NCI-H82 (cell line): ENCODE measurements at regions not wholly inside any gene's neighbourhood (a gene's known extent, or its start where the extent isn't known, plus 50 kb on each side); places are given as distances from the start of the nearest gene placed in this dataset.
A peak's percentile ranks its signal among the peaks of the same experiment; 100 is the strongest.
"Not testable (repeated sequence)": the region's sequence is repeated elsewhere in the genome, so short reads cannot be mapped to it uniquely, and the experiment has no call there.

Source experiments
- DNase-seq: peaks from one replicate; lab custom pipeline; 2025; lab: John Stamatoyannopoulos, UW

DNA sequence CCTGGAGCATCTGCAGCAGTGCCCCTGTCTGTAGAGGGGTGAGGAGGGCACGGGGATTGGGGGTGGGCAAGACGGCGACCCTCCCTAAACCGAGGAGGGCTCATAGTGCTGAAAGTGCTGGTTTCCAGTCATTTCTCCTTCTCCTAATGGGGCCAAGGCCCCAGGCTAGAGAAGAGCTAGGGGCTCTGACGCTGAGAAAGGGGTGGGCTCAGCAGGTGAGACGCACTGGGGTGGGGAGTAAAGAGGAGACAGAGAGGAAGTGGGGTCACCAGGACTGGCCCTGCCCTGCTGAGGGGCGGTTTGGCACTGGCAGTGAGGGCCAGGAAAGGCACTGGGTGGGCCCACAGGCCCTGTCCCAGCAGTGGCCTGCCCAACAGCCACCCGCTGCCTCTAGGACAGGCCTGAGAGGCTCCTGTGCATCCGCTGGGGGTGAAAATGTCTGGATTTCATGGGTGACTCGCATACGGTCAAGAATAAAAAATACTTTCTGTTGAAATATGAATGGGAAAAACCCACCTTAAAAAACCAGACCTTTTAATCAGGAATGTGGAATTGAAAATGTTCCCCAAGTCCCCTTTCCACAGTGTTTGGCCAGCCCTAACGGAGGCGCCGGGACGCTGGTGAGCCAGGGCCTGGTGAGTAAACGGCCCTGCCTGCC is 122.4 kb upstream of the SMURF2 start:
- no peak for DNase-seq

DNA sequence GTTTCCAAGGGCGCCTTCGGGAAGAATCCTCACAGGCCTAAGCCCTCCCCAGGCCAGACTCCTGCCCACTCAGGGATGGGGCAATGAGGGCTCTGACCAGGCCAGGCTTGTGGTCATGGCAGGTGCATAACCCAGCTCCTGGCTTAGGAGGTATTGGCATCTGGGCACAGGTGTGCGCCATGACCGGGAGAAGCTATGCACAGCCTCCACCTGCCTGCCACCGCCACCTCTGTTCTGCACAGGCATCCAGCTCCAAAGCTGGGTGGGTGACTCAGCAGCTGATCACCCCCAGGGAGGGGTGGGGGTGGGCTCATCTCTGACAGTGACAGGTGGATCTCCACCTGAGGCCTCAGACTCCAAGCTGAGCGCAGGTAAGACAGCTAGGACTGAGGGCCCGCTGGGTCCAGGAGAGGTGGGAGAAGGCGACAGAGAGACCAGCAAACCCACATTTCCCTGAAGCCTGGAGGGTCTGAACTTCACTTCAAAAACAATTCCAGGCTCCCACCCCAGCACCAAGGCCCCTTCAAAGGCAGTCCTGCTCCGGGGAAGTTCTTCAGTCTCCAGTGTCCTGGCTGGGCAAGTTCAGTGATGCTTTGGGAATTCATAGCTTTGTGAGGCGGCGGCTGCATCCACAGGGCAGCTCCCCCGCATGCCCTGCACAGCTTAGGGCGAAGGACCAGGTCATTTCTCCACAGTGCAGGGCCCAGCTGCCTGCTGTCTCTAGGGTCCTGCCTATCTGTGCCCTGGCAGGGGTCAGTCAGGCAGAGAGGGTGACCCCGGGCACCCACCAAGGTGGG is 121.6 kb upstream of the SMURF2 start:
- no peak for DNase-seq

DNA sequence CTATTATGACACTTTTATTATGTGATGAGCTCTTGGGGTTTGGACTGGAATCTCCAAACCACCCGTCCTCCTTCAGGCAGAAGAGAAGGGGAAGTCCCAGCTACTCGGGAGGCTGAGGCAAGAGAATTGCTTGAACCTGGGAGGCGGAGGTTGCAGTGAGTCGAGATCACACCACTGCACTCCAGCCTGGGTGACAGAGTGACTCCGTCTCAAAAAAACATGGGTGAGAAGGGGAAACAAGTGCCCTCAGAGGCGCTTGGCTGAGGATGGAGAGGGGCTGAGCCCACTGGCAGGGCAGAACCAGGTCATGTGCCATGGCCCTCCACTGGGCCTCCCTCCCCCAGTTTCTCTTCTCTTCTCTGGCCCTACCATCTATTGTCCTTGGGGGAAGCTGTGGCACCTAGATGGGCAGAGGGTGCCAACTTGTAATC is 120.9 kb upstream of the SMURF2 start:
- no peak for DNase-seq

DNA sequence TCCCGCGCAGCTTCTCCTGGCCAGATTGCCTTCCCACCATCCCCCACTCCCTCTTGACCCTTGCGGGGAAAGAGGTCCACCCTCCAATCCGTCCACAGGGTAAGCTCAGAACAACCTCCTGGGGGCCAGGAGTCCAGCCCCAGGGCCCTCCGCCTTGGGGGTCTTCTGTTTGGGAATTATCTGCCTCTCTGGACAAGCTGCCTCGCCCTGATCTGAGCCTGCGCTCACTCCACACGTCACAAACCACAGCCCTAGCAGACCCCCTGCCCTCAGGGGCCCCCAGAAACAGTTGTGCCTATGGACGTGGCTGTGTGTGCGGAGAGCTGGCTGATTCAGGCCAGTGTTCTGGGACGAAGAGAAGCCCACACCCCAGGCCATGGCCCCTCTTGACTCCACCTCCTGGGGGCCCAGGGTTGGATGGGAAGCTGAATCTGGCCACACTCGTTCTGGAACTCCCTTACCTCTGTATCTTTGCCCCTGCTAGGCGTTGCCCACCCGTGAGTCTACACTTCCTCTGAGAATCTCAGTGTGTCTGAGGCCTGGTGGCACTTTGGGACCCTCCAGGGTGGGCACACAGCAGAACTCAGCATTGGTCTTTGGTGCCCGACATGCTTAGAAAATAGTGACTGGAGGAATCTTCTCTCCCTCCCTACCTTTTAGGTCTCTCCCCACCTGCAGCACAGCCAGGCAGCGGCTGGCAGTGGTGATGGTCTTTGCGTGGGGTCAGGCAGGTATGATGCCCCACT is 119.9 kb upstream of the SMURF2 start:
- DNase-seq, result no peak

DNA sequence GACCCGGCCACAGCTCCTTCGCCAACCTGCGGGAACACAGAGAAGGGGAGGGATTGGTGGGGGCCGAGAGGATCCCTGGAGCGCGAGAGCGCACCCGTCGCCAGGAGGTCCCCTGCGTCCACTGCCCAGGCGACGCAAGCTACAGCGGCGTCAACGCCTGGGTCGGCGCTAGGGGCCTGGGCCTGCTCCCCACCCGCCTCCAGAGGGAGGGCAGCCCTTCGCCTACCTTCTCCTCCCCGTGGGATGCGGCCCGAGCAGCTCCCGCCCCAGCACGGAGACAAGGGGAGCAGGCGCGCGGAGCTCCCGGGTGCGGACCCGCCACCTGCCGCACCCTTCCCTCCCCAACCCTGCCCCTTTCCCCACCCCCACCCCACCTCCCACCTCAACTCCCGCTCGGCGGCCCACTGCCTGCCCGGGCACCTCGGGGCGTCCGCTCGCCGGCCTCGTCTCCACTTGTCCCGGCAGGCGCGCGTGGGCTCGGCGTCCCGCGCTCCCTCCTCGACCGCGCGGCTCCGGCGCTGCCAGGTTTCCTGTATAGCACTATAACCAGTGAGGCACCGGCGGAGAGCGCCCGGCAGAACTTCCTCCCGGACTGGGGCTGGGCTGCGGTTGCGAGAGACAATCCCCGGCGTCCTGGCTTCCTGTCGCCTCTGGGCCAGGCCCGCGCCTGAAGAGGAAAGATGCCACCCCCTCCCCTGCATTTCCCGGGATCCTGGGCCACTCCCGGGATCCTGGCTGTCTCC is 119.1 kb upstream of the SMURF2 start:
- no peak for DNase-seq

DNA sequence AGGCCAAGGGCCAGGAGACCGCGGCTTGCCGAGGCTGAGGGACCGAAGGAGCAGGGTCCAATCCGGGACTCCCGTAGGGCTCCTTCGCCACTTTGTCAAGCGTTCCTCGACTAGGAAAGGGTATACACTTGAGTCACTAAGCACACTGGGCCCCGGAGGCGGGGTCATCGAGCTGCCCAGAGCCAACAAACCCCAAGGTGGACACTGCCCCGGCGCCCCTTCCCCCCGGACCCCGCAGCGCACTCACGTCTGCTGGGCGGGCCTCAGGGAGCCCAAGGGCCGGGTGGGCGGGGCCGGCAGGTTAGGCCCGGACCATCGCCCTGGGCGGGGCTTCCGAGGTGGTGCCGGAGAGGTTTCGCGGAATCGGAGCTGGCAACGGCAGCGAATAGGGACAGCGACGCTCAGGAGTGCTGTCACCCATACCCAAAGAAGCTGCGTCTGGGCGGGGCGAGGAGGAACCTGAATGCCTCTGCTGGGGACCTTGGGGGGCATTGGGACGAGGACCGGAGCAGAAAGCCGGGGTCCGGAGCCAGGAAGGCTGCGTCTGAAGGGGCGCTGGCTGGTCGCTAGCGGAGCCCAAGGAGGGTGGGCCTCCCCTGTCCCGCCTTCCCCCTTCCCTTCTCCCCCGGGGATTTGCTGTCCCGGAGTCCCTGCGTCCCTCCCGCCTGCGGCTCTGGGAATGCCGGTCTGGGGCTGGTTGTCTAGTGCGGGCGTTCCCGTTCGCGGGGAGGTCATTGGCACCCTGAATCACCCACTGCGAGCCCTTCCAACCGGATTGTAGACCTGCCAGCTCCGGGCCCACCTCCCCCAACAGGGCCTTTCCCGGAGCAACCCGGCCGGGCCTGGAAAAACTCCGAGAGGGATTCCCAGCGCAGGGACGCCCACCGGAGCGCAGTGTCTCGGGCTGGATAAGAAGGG is 118.2 kb upstream of the SMURF2 start:
- peak; percentile 66 for DNase-seq

DNA sequence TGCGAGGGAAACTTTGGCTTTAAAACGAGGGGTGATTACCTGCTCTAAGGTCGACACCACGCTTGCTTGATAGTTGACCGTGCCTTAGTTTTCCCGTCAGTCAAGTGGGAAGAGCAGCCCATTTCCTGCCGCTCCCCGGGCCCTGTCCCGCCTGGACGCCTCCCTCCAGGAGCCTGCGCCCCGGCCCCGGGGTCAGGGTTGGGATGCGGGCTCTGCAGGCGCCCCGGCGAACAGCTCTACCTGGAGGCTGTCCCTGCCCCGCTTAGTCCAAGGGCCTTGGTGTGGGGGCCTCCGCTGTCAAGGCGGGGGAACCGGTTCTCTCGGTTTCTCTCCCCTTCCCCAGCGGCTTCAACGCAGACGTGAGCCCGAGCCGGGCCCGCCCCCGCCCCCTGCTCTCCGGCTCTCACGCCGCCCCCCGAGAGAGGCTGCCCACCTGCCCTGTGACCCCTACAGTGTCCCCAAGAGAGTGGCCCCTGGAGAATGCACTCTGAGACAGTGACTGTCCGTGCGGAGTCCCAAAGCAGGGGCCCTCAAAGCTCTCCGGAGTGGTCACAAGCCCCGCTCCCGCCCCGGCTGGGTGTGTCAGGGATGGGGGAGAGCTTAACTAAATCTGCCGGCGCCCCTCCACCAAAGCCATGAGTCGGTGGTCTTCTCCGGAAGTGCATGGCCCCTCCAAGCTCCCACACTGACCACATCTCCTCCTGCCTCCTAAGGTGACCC is 117.4 kb upstream of the SMURF2 start:
- DNase-seq, result no peak

DNA sequence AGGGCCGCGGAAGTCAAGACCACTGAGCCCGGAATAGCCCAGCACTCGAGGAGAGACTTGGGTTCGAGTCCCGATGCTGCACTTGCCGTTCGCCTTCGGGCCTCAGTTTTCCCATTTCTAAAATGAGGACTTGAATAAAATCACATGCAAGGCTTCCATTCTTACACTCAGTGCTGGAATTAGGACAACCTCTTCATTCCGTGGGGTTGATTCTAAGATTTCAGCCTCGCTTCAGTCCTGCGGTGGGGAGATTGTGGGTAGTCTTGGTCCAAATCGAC is 116.9 kb upstream of the SMURF2 start:
- not testable (repeated sequence) for DNase-seq

DNA sequence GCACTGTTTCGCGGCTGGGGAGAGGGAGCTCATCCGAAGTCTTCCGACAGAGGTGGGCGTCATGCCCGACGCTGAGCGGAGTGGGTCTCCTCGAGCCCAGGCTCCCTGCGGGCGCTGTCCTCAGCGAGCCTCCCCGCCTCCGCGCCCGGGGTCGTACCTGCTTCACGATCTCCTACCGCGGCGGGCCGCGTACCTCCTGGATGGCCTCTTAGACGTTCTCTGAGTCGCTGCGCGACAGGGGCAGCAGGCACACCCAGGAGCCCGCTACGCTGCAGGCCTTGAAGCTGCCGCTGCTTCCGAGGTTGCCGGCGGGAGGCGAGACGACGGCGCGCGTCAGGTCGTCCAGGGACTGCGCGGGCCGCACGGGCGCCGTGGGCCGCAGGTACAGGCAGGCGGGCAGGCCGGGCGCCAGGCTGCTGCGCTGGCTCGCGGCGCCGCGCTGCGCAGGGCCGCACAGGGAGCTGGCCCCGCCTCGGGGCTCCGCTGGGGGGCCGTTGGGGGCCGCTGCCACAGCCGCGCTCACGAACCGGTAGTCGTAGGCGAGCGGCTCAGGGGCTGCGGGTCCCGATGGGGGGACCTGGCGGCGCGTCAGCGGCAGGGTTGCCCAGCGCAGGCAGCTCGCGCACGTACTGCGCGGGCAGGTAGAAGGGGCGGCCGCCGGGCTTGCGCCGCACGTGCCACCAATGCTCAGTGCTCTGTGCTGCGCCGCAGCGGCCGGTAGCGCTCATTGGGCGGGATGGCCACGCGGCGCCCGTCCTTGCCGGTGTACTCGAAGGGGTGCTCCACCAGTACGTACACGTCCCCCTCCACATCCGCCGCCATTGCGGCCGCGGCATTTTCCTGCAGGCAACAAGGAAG is 116.4 kb upstream of the SMURF2 start:
- DNase-seq, result peak; percentile 58

DNA sequence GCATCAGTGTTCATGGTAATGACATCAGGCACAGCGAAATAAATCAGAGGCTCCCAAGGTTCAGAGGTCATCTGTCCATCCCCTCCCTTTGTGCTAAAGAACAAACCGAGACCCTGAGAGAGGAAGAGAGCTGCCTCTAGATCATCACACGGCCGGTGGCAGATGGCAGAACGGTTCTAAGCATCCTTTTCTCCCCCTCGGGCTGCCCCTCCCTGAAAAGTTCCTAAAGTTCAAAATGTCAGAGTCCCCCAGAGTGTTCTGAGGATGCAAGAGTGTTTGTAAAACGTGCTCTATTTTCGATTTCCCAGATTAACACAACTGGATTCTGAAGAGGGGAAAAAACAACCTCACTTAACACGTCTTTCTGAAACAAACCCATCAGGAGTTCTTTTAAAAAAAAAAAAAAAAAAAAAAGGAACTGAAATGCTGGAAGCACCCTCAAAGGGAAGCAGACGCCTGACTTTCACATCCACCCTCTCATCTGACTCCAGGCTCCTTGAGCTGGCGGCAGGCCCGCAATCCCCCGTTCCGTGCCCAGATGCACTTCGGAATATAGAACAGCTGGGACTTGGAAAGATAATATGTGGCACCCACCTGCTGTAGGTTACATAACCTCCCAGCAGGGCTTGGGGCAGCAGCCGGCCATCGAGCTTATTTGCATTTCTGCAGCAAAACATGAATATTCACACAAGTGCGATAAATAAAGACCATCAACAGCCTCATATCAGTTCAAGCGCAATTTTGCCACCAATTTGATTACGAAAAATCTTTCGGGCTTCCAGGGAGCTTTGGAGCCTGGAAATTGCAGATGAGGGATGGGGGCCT is 115.5 kb upstream of the SMURF2 start:
- DNase-seq, result peak; percentile 76

DNA sequence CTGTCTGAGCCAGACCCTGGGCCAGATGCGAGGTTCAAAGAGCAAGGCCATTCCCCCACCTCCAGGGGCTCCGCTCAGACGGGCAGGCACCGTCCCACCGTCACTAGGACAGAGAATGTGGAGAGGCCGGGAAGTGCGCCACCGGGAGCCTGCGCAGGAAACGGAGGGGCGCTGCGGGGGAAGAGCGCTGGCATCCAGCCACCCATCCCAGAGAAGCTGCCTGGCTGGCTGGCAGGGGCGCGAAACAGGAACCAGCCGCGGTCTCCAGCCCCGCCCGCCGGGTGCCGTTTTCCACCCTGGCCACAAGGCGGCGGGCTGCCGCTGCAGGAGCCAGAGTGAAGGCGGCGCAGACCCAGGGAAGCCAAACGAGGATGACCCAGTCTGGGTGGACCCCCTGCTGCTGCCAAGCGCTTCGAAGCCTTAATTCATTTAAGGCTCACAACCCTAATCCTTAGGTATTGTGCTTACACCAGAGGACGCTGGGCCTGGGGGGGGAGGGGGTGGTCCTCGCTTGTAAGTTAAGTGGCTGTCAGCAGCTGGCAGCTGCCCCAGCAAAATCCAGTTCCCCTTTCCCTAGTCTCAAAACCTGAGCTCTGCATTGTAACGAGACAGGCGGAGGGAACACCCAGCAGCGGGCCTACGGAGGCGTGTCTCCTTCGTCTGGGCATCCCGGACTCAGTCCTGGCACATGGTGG is 114.8 kb upstream of the SMURF2 start:
- peak; percentile 99 for DNase-seq

DNA sequence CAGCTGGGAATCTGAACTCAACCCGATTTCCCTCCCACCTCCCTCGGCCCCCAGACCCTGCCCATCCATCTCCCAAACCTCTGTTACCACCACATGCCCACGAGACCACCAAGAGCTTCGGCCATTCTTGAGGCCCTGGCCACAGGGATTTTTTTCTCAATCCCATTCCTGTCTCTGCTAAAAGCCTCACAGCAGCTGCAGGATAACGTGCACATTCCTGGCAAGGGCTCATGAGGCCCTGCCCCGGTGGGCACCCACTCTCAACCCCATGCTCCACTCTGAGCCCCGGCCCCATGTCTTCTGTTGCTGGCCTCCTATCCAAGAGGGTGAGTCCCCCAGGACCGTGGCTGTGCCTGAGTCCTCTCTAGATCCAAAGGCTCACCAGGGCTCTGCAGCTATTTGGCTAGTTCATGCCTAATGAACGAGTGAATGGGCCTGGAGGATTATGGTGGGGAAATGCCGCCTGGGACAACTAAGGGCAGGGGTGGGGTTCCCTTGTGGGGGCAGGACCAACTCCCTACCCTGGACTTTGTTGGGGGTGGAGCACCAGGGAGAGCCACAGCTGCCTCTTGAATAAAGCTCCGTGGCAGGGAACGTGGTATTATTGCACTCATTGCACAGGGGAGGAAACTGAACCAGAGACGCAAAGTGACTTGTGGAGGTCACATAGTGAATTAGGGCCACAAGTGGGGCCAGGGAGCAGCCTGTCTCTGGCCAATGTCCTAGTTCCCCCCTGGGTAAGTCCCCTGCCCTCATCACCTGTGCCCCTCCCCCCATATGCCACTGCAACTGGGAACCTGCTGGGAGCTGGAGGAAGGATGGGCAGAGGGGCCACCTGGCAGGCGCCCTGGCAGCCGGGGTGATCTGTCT is 113.8 kb upstream of the SMURF2 start:
- DNase-seq, result no peak

DNA sequence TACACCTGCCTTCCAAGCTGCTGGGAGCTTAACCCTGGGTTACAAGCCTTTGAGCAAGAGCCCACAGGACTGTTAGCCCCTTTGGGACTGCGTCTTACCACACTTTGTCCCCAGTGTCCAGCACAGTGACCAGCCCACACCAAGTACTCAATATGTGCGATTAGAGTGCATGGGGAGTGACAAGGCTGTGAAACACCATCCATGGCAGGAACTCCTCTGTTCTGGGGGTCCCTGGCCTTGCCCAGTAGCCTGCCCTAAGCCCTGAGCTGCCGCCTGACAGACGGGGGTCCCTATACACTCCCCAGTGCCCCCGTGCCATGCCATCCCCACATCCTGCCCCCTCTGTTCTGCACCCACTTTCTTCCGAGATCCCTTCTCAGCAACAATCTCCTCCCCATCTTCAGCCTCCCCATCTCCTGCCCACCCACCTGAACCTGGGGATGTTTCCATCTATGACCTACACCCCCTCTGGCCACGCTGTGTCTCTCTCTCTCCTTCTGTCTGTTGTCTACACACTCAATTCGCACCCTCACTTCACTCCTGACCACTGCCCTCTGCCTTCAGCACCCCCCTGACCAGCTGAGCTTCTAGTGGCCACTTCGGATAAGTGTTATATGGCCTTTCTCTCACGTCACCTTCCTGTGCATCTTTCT is 112.9 kb upstream of the SMURF2 start:
- DNase-seq, result no peak

DNA sequence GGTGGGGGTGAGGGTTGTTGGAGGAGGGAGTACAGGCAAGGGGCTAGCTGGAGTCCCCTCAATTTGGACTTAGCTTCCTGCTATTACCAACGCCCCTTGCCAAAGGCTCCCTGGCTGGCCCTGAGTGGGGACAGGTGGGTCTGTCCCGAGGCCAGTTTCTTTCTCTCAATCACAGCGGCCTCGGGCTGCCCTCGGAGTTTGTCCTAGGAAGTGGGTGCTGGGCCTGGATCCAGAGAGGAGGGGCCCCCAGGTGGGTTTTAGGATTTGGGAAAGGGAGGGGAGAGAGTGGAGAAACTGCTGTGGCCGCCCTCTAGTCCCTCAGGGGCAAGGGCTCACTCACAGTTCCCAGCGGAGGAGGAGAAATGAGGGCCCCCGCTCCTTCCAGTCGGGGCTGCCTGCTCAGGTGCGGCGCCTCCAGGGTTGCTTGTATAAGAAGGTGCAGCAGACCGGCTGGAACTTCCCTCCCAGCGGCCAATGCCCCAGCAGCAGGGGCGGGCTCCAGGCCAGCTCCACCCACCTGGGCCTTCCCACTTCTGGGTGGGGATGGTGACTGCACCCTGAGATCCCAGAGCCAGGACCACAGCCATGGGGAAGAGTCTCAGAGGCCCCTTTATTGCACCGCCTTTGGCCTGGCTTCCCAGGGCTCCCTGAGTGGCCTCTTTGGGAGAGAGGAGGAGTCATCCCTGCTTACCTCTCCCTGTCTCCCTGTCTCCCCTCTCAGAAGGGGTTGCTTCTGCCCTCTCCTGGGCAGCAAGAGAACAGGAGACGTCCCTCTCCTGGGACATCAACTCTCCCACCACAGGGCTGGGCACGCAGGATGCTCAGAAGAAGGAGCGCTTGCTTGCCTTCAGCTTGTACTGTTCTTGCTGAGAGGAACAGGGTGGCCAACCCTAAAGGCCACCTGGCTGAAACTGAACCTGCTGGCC is 112.0 kb upstream of the SMURF2 start:
- DNase-seq, result peak; percentile 86

DNA sequence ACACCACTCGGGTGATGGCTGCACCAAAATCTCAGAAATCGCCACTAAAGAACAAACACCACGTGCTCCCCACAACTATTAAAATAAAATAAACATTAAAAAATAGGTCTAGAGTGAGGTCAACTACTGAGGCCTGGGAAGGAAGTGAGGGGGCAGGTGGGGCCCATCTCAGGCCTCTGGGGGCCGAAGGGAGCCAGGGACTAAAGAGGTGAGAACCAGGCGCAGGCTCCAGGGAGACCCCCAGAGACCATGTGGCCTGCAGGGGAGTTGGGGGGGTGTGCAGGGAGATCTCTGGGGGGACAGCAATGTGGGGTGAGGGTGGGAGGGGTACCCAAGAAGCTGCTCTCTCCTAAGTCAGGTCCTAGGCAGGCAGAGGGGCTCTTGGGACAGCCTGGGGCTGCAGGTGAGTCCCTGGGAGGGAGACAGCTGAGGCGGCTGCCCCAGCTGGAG is 111.3 kb upstream of the SMURF2 start:
- DNase-seq, result no peak
